ENCODE measurements at regions not wholly inside any gene's neighbourhood (a gene's known extent, or its start where the extent isn't known, plus 50 kb on each side); places are given as distances from the start of the nearest gene placed in this dataset.

- Mint-ChIP-seq H3K4me3 (no peak overlapping the region), H3K4me1 (peaks cover 61% of the 10 kb centered on the region), H3K36me3 (ENCODE audit: low read depth) (no peaks in the 10 kb centered on the region), H3K9me3 (no peaks in the 10 kb centered on the region), H3K27me3 (ENCODE audit: low read depth, poor library complexity) (no peaks in the 10 kb centered on the region), H3K27ac (no peak overlapping the region)
- no peak for TF ChIP-seq CTCF (IDR thresholded peaks at IDR 0.05)
- DNase-seq = no peak
Observed at GRCh38 chr3:102230057-102230456, 204.8 kb upstream of the ZPLD1 start.

GRCh38 chr3:102233881-102234280 is 200.9 kb upstream of the ZPLD1 start:
- TF ChIP-seq CTCF (IDR thresholded peaks at IDR 0.05) = no peak
- Mint-ChIP-seq H3K9me3 (no peaks in the 10 kb centered on the region), H3K4me1 (peaks cover 75% of the 10 kb centered on the region), H3K27ac (peak overlapping the region; percentile 18), H3K27me3 (ENCODE audit: low read depth, poor library complexity) (no peaks in the 10 kb centered on the region), H3K36me3 (ENCODE audit: low read depth) (no peaks in the 10 kb centered on the region), H3K4me3 (peak overlapping the region; percentile 26)
- DNase-seq = peak; percentile 23

GRCh38 chr3:102235679-102236078 is 199.1 kb upstream of the ZPLD1 start:
- Mint-ChIP-seq H3K27ac (no peak overlapping the region), H3K4me1 (peaks cover 68% of the 10 kb centered on the region), H3K4me3 (no peak overlapping the region), H3K27me3 (ENCODE audit: low read depth, poor library complexity) (no peaks in the 10 kb centered on the region), H3K9me3 (no peaks in the 10 kb centered on the region), H3K36me3 (ENCODE audit: low read depth) (no peaks in the 10 kb centered on the region)
- DNase-seq = no peak
- TF ChIP-seq CTCF (IDR thresholded peaks at IDR 0.05) = peak; percentile 27

GRCh38 chr3:102237181-102237580 is 197.6 kb upstream of the ZPLD1 start:
- Mint-ChIP-seq H3K4me3 (no peak overlapping the region), H3K4me1 (peaks cover 56% of the 10 kb centered on the region), H3K9me3 (no peaks in the 10 kb centered on the region), H3K27me3 (ENCODE audit: low read depth, poor library complexity) (no peaks in the 10 kb centered on the region), H3K36me3 (ENCODE audit: low read depth) (no peaks in the 10 kb centered on the region), H3K27ac (no peak overlapping the region)
- no peak for TF ChIP-seq CTCF (IDR thresholded peaks at IDR 0.05)
- DNase-seq = no peak

GRCh38 chr3:102237838-102238237 is 197.0 kb upstream of the ZPLD1 start:
- H3K4me3 Mint-ChIP-seq = no peak overlapping the region
- no peaks in the 10 kb centered on the region for H3K9me3 Mint-ChIP-seq
- no peaks in the 10 kb centered on the region for H3K36me3 Mint-ChIP-seq (ENCODE audit: low read depth)
- peaks cover 52% of the 10 kb centered on the region for H3K4me1 Mint-ChIP-seq
- DNase-seq = no peak
- no peak for TF ChIP-seq CTCF (IDR thresholded peaks at IDR 0.05)
- H3K27ac Mint-ChIP-seq = no peak overlapping the region
- no peaks in the 10 kb centered on the region for H3K27me3 Mint-ChIP-seq (ENCODE audit: low read depth, poor library complexity)

- Mint-ChIP-seq H3K27ac (no peak overlapping the region), H3K9me3 (no peaks in the 10 kb centered on the region), H3K4me3 (no peak overlapping the region), H3K36me3 (ENCODE audit: low read depth) (no peaks in the 10 kb centered on the region), H3K4me1 (peaks cover 47% of the 10 kb centered on the region), H3K27me3 (ENCODE audit: low read depth, poor library complexity) (no peaks in the 10 kb centered on the region)
- no peak for DNase-seq
- no peak for TF ChIP-seq CTCF (IDR thresholded peaks at IDR 0.05)
Observed at GRCh38 chr3:102238362-102238761, 196.5 kb upstream of the ZPLD1 start.
